Effector memory CD8-positive, alpha-beta T cell (primary cell): ENCODE measurements at regions not wholly inside any gene's neighbourhood (a gene's known extent, or its start where the extent isn't known, plus 50 kb on each side); places are given as distances from the start of the nearest gene placed in this dataset.
"Not testable (repeated sequence)": the region's sequence is repeated elsewhere in the genome, so short reads cannot be mapped to it uniquely, and the experiment has no call there.

Source experiments
- ATAC-seq: fragments of 150-1000 bp; cut with Tn5 transposase; replicated peaks from 2 replicates; pipeline ENCODE4 v1.10.0; 2021; ENCODE audit warnings: mild to moderate bottlenecking, moderate library complexity
- DNase-seq, 3 experiments: peaks; one replicate each; pipeline ENCODE4 v3.0.0; 2021
- H3K27ac Mint-ChIP-seq, 2 donors: one replicate each; pipeline ENCODE4 v1.8.0; 2022; ENCODE audit warnings: mild to moderate bottlenecking in 2 of 2, mixed read lengths in 2 of 2, moderate library complexity in 2 of 2
- H3K27me3 Mint-ChIP-seq, 2 donors: one replicate each; pipeline ENCODE4 v1.8.0; 2022; ENCODE audit warnings: mixed read lengths in 2 of 2
- H3K36me3 Mint-ChIP-seq: one replicate; pipeline ENCODE4 v1.8.0; 2022; ENCODE audit warnings: mild to moderate bottlenecking, moderate library complexity, mixed read lengths; ENCODE audit not compliant: insufficient read depth
- H3K4me1 Mint-ChIP-seq, 2 donors: one replicate each; pipeline ENCODE4 v1.8.0; 2022; ENCODE audit warnings: low read depth in 2 of 2, mixed read lengths in 2 of 2
- H3K4me3 Mint-ChIP-seq, 2 donors: one replicate each; pipeline ENCODE4 v1.8.0; 2022; ENCODE audit warnings: mild to moderate bottlenecking in 2 of 2, mixed read lengths in 2 of 2, moderate library complexity in 2 of 2
- H3K9me3 Mint-ChIP-seq, 2 donors: one replicate each; pipeline ENCODE4 v1.8.0; 2022; ENCODE audit warnings: mixed read lengths in 2 of 2

- Mint-ChIP-seq H3K4me3 (no peak overlapping the region), H3K27me3 (no peaks in the 10 kb centered on the region), H3K36me3 (no peaks in the 10 kb centered on the region), H3K9me3 (peaks cover 3 to 16% of the 10 kb centered on the region in 2 donors), H3K4me1 (no peaks in the 10 kb centered on the region), H3K27ac (no peak overlapping the region)
- ATAC-seq (no peak), DNase-seq (no peak)
Measured at GRCh38 chr7:109376576-109376975, 806.9 kb downstream of the DNAJB9 start.

DNA sequence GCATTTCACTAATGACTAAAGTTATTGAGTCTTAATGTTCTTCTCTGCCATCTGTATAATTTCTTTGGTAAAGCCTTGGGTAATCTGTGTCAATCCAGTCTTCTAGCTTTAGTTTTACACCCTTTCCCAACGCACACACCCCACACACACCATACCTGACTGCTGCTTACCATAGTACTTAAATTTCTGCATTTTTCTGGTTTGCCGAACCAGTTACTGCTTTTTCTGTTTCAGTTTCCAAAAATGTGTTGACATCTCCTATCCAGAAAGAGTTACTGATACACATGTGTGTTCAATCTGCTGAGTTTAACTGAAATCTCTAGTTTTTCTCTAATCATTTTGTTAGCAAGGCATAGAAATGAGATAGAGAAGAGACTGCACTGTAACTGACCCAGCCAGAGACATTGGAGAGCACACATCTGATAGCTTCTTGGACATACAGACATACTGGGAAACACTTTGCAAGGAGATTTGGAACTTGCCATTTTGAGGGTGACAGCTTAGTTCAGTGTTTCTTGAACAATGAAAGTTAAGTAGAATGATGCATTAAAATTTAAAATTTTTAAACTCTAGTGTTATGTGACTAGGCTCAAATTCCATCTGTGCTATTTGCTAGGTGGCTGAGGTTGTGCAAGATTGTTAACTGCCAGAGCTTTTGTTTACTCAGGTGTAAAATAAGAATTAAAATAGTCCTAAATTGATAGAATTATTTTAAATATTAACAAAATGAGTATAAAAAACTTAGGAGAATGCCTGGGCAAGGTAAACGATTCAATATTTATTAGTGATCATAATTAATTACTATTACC, 807.6 kb downstream of the DNAJB9 start:
- peaks cover 3 to 16% of the 10 kb centered on the region in 2 donors for H3K9me3 Mint-ChIP-seq
- ATAC-seq (no peak), DNase-seq (no peak)
- H3K4me3 Mint-ChIP-seq = no peak overlapping the region
- no peaks in the 10 kb centered on the region for H3K36me3 Mint-ChIP-seq
- no peaks in the 10 kb centered on the region for H3K4me1 Mint-ChIP-seq
- no peaks in the 10 kb centered on the region for H3K27me3 Mint-ChIP-seq
- no peak overlapping the region for H3K27ac Mint-ChIP-seq

- no peak for DNase-seq
- Mint-ChIP-seq H3K4me3 (no peak overlapping the region), H3K36me3 (no peaks in the 10 kb centered on the region), H3K27me3 (no peaks in the 10 kb centered on the region), H3K4me1 (no peaks in the 10 kb centered on the region), H3K27ac (no peak overlapping the region), H3K9me3 (peaks cover 6% of the 10 kb centered on the region in 2 donors)
- no peak for ATAC-seq
Measured at GRCh38 chr7:109386959-109387358, 817.3 kb downstream of the DNAJB9 start.

DNA sequence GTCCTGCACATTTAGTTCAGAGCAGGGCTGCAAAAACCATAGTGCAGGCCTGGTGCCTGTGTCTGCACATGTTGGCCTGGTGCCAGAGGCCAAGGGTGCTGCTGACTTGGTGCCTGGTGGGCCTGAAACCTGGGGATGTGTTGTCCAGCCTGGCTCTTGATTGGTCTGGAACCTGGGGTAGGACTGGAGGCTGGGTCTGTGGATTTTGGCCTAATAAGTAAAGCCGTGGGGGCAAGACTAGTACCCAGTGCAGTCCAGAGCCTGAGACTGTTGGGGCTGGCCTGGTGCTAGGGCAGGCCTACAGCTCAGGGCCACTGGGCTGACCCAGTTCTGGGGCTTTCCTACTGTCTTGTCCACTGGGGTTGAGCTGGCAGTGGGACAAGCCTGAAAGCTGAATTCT, 817.9 kb downstream of the DNAJB9 start:
- DNase-seq = no peak
- Mint-ChIP-seq H3K9me3 (peaks cover 6 to 8% of the 10 kb centered on the region in 2 donors), H3K36me3 (no peaks in the 10 kb centered on the region), H3K27ac (no peak overlapping the region), H3K4me3 (no peak overlapping the region), H3K27me3 (no peaks in the 10 kb centered on the region), H3K4me1 (no peaks in the 10 kb centered on the region)
- ATAC-seq = no peak

DNA sequence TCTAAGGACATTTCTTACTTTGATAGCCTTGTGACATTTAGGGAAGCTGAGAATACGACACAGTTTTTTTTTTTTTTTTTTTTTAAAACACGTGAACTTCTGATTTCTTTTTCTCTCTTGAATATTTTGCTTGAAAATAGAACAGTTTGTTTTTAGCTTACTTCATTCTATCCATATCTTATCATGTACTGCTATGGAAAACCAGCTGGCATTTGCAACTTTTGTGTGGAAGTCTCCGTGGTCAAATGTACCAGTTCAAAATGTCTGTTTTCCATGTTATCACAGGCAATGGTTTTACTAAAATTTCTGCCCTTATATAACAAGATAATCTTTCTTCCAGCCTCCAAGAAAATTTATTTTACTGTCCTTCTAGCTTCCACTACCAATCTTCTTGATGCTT, 821.6 kb downstream of the DNAJB9 start:
- H3K36me3 Mint-ChIP-seq = no peaks in the 10 kb centered on the region
- no peak overlapping the region for H3K27ac Mint-ChIP-seq
- no peak overlapping the region for H3K4me3 Mint-ChIP-seq
- no peak for ATAC-seq
- H3K9me3 Mint-ChIP-seq = peaks cover 6 to 10% of the 10 kb centered on the region in 2 donors
- no peak for DNase-seq
- H3K27me3 Mint-ChIP-seq = no peaks in the 10 kb centered on the region
- H3K4me1 Mint-ChIP-seq = no peaks in the 10 kb centered on the region

GRCh38 chr7:109402107-109402506, 832.4 kb downstream of the DNAJB9 start:
- no peak for ATAC-seq

GRCh38 chr7:109407756-109408155, 838.1 kb downstream of the DNAJB9 start:
- DNase-seq (no peak), ATAC-seq (no peak)
- no peak overlapping the region for H3K4me3 Mint-ChIP-seq
- no peaks in the 10 kb centered on the region for H3K4me1 Mint-ChIP-seq
- H3K9me3 Mint-ChIP-seq = peaks cover 12 to 14% of the 10 kb centered on the region in 2 donors
- H3K27me3 Mint-ChIP-seq = no peaks in the 10 kb centered on the region
- no peaks in the 10 kb centered on the region for H3K36me3 Mint-ChIP-seq
- no peak overlapping the region for H3K27ac Mint-ChIP-seq

More at GRCh38 chr7:109402107-109402506, 832.4 kb downstream of the DNAJB9 start:
- Mint-ChIP-seq H3K36me3 (no peaks in the 10 kb centered on the region), H3K27ac (no peak overlapping the region), H3K9me3 (peaks cover 7 to 9% of the 10 kb centered on the region in 2 donors), H3K4me1 (no peaks in the 10 kb centered on the region), H3K27me3 (no peaks in the 10 kb centered on the region), H3K4me3 (no peak overlapping the region)
- no peak for DNase-seq

GRCh38 chr7:109437957-109438356, 868.3 kb downstream of the DNAJB9 start:
- Mint-ChIP-seq H3K27me3 (no peaks in the 10 kb centered on the region), H3K27ac (no peak overlapping the region), H3K36me3 (no peaks in the 10 kb centered on the region), H3K4me1 (no peaks in the 10 kb centered on the region), H3K9me3 (peaks cover 8 to 12% of the 10 kb centered on the region in 2 donors), H3K4me3 (no peak overlapping the region)
- ATAC-seq (no peak), DNase-seq (no peak)

DNA sequence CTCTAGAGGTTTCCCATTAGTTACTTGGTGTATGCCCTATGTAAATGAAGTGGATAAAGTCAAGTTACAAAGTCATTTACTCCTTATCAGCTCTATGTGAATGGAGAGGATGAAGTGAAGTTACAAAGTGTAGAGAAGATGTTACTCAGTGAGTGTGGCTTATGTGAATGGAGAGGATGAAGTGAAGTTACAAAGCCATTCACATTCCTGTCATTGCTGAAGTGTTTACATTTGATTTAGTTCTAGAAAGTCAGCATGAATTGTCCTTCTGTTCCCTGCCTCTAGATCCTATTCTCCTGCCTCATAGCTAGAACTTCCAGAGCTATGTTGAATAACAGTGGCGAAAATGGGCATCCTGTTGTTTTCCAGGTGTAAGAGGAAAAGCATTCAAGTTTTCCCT, 880.1 kb downstream of the DNAJB9 start:
- peaks cover 10 to 17% of the 10 kb centered on the region in 2 donors for H3K9me3 Mint-ChIP-seq
- no peaks in the 10 kb centered on the region for H3K36me3 Mint-ChIP-seq
- H3K4me1 Mint-ChIP-seq = no peaks in the 10 kb centered on the region
- no peaks in the 10 kb centered on the region for H3K27me3 Mint-ChIP-seq
- ATAC-seq (no peak), DNase-seq (no peak)
- no peak overlapping the region for H3K27ac Mint-ChIP-seq
- no peak overlapping the region for H3K4me3 Mint-ChIP-seq

- Mint-ChIP-seq H3K27ac (no peak overlapping the region), H3K9me3 (peaks cover 13 to 24% of the 10 kb centered on the region in 2 donors), H3K36me3 (no peaks in the 10 kb centered on the region), H3K27me3 (no peaks in the 10 kb centered on the region), H3K4me3 (no peak overlapping the region), H3K4me1 (no peaks in the 10 kb centered on the region)
- ATAC-seq = no peak
- DNase-seq = no peak
Measured at GRCh38 chr7:109456116-109456515, 886.4 kb downstream of the DNAJB9 start.

- Mint-ChIP-seq H3K27ac (no peak overlapping the region), H3K27me3 (no peaks in the 10 kb centered on the region), H3K4me3 (no peak overlapping the region), H3K36me3 (no peaks in the 10 kb centered on the region), H3K4me1 (no peaks in the 10 kb centered on the region), H3K9me3 (peaks cover 2 to 9% of the 10 kb centered on the region in 2 donors)
- no peak for ATAC-seq
- DNase-seq = no peak
Measured at GRCh38 chr7:109460296-109460695, 890.6 kb downstream of the DNAJB9 start.

DNA sequence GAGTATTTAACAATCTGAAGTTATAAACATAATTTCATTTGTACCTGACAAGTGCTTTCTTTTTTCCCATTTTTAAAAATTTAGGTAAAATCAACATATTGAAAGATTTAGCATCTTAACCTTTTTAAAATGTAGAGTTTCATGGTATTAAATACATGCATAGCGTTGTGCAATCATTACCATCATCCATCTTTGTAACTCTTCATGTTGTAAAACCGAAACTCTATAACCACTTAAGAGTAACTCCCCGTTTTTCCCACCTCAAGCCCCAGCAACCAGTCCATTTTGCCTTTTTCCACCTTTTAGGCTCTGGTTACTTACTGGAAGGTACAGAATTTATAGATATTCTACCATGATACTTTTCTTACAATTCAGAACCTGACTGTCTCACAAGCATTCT, 892.5 kb downstream of the DNAJB9 start:
- Mint-ChIP-seq H3K4me3 (no peak overlapping the region), H3K27ac (no peak overlapping the region), H3K36me3 (no peaks in the 10 kb centered on the region), H3K4me1 (no peaks in the 10 kb centered on the region), H3K27me3 (no peaks in the 10 kb centered on the region), H3K9me3 (peaks cover 2 to 6% of the 10 kb centered on the region in 2 donors)
- no peak for DNase-seq
- ATAC-seq = no peak

DNA sequence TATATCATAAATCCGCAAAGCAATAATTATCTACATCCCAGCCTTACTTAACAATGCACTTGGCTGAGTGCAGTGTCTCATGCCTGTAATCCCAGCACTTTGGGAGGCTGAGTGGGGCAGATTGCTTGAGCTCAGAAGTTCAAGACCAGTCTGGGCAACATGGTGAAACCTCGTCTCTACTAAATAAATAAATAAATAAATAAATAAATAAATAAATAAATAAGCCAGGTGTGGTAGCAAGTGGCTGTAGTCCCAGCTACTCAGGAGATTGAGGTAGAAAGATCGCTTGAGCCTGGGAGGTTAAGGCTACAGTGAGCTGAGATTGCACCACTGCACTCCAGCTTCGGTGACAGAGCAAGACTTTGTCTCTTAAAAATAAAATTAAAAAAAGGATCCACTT, 898.1 kb downstream of the DNAJB9 start:
- H3K4me3 Mint-ChIP-seq, DNase-seq, H3K4me1 Mint-ChIP-seq, H3K27ac Mint-ChIP-seq, ATAC-seq, H3K27me3 Mint-ChIP-seq, H3K9me3 Mint-ChIP-seq, H3K36me3 Mint-ChIP-seq: not testable (repeated sequence)

DNA sequence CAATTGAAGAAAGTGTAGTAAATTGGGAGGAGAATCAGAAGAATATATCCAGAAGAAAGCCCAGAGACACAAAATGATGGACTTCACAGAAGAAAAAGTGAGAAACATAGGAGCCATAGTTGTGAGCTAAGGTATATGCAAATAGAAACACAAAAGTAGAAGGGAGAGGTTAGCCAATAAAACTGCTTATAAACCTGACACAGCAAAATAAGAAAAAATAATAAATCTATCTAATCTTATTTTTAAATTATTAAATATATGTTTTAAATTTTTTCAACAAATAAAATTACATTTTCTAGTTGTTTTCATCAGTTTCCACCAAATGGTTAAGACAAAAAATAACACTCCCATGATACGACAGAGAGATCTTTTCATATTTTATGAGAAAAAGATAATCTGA, 903.5 kb downstream of the DNAJB9 start:
- ATAC-seq = no peak
- no peaks in the 10 kb centered on the region for H3K36me3 Mint-ChIP-seq
- no peak overlapping the region for H3K27ac Mint-ChIP-seq
- no peak for DNase-seq
- H3K27me3 Mint-ChIP-seq = no peaks in the 10 kb centered on the region
- no peak overlapping the region for H3K4me3 Mint-ChIP-seq
- H3K9me3 Mint-ChIP-seq = peaks cover 6% of the 10 kb centered on the region in 2 donors
- H3K4me1 Mint-ChIP-seq = no peaks in the 10 kb centered on the region
